HCT116 (cell line): ENCODE measurements at regions not wholly inside any gene's neighbourhood (a gene's known extent, or its start where the extent isn't known, plus 50 kb on each side); places are given as distances from the start of the nearest gene placed in this dataset.

Experiments used
- ATAC-seq: fragments of 200-7000 bp; cut with Tn5 transposase; 2 replicates; pipeline ENCODE4 v1.9.1; 2020; ENCODE audit warnings: mild to moderate bottlenecking, moderate library complexity
- BruUV-seq: library from RNA; stranded (reverse); fragments of 400-500 nt; replicated peaks from 2 replicates; lab custom pipeline; 2021; lab: Mats Ljungman, UMichigan
- CTCF ChIA-PET: fragments of 300-600 bp; sonication (Branson Sonifier 250); formaldehyde crosslinking; loops from one replicate; lab custom pipeline; 2021; ENCODE audit warnings: antibody characterized with exemption; lab: Charles Lee
- POLR2A ChIA-PET: fragments of 300-600, 350-600 bp; sonication (Branson Sonifier 250); formaldehyde crosslinking; loops from one replicate; lab custom pipeline; 2021; ENCODE audit warnings: antibody characterized with exemption; lab: Charles Lee
- RAD21 ChIA-PET, 2 experiments: fragments of 300-600 bp; sonication (Branson Sonifier 250); formaldehyde crosslinking; loops; one replicate each; lab custom pipeline; 2023; ENCODE audit warnings: low total read pairs in 2 of 2; ENCODE audit not compliant: uncharacterized antibody in 2 of 2, unreplicated experiment in 2 of 2, low non-redundant PET in 1 of 2; lab: Charles Lee
- DNase-seq: peaks from one replicate; pipeline ENCODE4 v3.0.0-alpha.2; 2010; ENCODE audit warnings: low read depth, low spot score
- H2AFZ ChIP-seq: fragments of 200-600 bp; shearing (Covaris generic), sonication (generic); 2 replicates; pipeline ENCODE4 v1.6.1; 2017; ENCODE audit warnings: low read depth, mixed run types, mixed read lengths, antibody characterized with exemption, low read length; ENCODE audit not compliant: poor library complexity, severe bottlenecking
- H3K27ac ChIP-seq: 2 replicates; pipeline ENCODE4 v1.5.1; 2012; ENCODE audit warnings: low read depth, low read length
- H3K27me3 ChIP-seq: fragments of 200-600 bp; sonication (generic); 2 replicates; pipeline ENCODE4 v1.6.1; 2016; ENCODE audit warnings: mixed run types, low read length, mixed read lengths; ENCODE audit not compliant: insufficient read depth
- H3K36me3 ChIP-seq, 2 experiments: fragments of 200-500 bp in 1 of 2; fragments of 200-600 bp in 1 of 2; sonication (Bioruptor generic) in 1 of 2; sonication (generic) in 1 of 2; 2 replicates each; pipeline versions ENCODE4 v1.5.1 to v1.6.1; 2014 to 2016; ENCODE audit warnings: low read length in 2 of 2, inconsistent platforms in 1 of 2, mixed read lengths in 1 of 2, mixed run types in 1 of 2; ENCODE audit not compliant: insufficient read depth in 2 of 2, control insufficient read depth in 1 of 2
- H3K4me1 ChIP-seq, 2 experiments: fragments of 200-600 bp in 1 of 2; sonication (generic) in 1 of 2; 2 replicates each; pipeline versions ENCODE4 v1.5.1 to v1.6.1; 2012 to 2017; ENCODE audit warnings: low read length in 2 of 2, inconsistent platforms in 1 of 2, mild to moderate bottlenecking in 1 of 2, mixed read lengths in 1 of 2, mixed run types in 1 of 2, moderate library complexity in 1 of 2; ENCODE audit not compliant: insufficient read depth in 2 of 2, control insufficient read depth in 1 of 2
- H3K4me2 ChIP-seq: fragments of 200-600 bp; sonication (generic); 2 replicates; pipeline ENCODE4 v1.6.1; 2017; ENCODE audit warnings: mixed run types, low read length, mixed read lengths
- H3K4me3 ChIP-seq, 2 experiments: fragments of 200-600 bp in 1 of 2; sonication (generic) in 1 of 2; replicated peaks in 1 of 2; 2 replicates each; pipeline ENCODE4 v1.5.1; 2011 to 2016; ENCODE audit warnings: low read length in 2 of 2, control low read depth in 1 of 2, low read depth in 1 of 2, mild to moderate bottlenecking in 1 of 2, mixed read lengths in 1 of 2, mixed run types in 1 of 2
- H3K79me2 ChIP-seq: fragments of 200-600 bp; sonication (generic); 2 replicates; pipeline ENCODE4 v1.6.1; 2017; ENCODE audit warnings: mild to moderate bottlenecking, mixed run types, low read length, moderate library complexity, mixed read lengths; ENCODE audit not compliant: insufficient read depth
- H3K9ac ChIP-seq: fragments of 200-600 bp; sonication (generic); 2 replicates; pipeline ENCODE4 v1.6.1; 2016; ENCODE audit warnings: low read length, mixed read lengths
- H3K9me2 ChIP-seq: fragments of 200-600 bp; sonication (generic), shearing (Covaris generic); 2 replicates; pipeline ENCODE4 v1.6.1; 2017; ENCODE audit warnings: mixed run types, mild to moderate bottlenecking, moderate library complexity; ENCODE audit not compliant: insufficient read depth
- H3K9me3 ChIP-seq, 2 experiments: fragments of 200-500 bp in 1 of 2; fragments of 200-600 bp in 1 of 2; sonication (Bioruptor generic) in 1 of 2; sonication (generic) in 1 of 2; 2 replicates each; pipeline ENCODE4 v1.6.1; 2014 to 2017; ENCODE audit warnings: low read length in 2 of 2, mixed read lengths in 2 of 2, inconsistent platforms in 1 of 2, low read depth in 1 of 2, mild to moderate bottlenecking in 1 of 2, mixed run types in 1 of 2, moderate library complexity in 1 of 2; ENCODE audit not compliant: control insufficient read depth in 1 of 2, insufficient read depth in 1 of 2
- H4K20me1 ChIP-seq: fragments of 200-600 bp; sonication (generic), shearing (Covaris generic); 2 replicates; pipeline ENCODE4 v1.6.1; 2017; ENCODE audit warnings: mixed run types, mild to moderate bottlenecking, moderate library complexity; ENCODE audit not compliant: insufficient read depth
- CBX3 ChIP-seq: IDR thresholded peaks from 2 replicates; pipeline ENCODE4 v1.6.1; 2012; ENCODE audit warnings: low read depth
- CTCF ChIP-seq, 3 experiments: fragments of 200-600 bp in 1 of 3; sonication (generic) in 1 of 3; IDR thresholded peaks in 2 of 3; conservative IDR thresholded peaks in 1 of 3; 2 replicates each; pipeline ENCODE4 v1.5.1; 2012 to 2017; ENCODE audit warnings: low read depth in 2 of 3, low read length in 2 of 3, antibody characterized with exemption in 1 of 3, borderline replicate concordance in 1 of 3, control low read depth in 1 of 3, mild to moderate bottlenecking in 1 of 3, mixed read lengths in 1 of 3, mixed run types in 1 of 3, moderate library complexity in 1 of 3; ENCODE audit not compliant: insufficient read depth in 1 of 3
- ELF1 ChIP-seq: IDR thresholded peaks from 2 replicates; pipeline ENCODE4 v1.6.1; 2012; ENCODE audit warnings: low read depth, borderline replicate concordance
- EZH2 ChIP-seq: fragments of 200-600 bp; sonication (generic); IDR thresholded peaks from 2 replicates; pipeline ENCODE4 v1.6.1; 2017; ENCODE audit warnings: antibody characterized with exemption, mixed run types
- EZH2phosphoT487 ChIP-seq: fragments of 200-600 bp; IDR thresholded peaks from 2 replicates; pipeline ENCODE4 v1.6.1; 2018; ENCODE audit warnings: antibody characterized with exemption, borderline replicate concordance
- MAX ChIP-seq: IDR thresholded peaks from 2 replicates; pipeline ENCODE4 v1.6.1; 2012
- POLR2AphosphoS5 ChIP-seq: IDR thresholded peaks from 2 replicates; pipeline ENCODE4 v1.6.1; 2011; ENCODE audit warnings: mild to moderate bottlenecking, low read depth, low read length, moderate library complexity
- SIN3A ChIP-seq: IDR thresholded peaks from 2 replicates; pipeline ENCODE4 v1.6.1; 2012; ENCODE audit warnings: low read depth
- SP1 ChIP-seq: IDR thresholded peaks from 2 replicates; pipeline ENCODE4 v1.6.1; 2012; ENCODE audit warnings: low read depth
- TCF7L2 ChIP-seq: IDR thresholded peaks from 2 replicates; pipeline ENCODE4 v1.7.0; 2011; ENCODE audit warnings: borderline replicate concordance, inconsistent platforms; ENCODE audit not compliant: insufficient read depth, insufficient read length; ENCODE audit errors: extremely low read depth
- YY1 ChIP-seq: IDR thresholded peaks from 2 replicates; pipeline ENCODE4 v1.6.1; 2011; ENCODE audit warnings: low read length, low read depth, moderate library complexity, mild to moderate bottlenecking; ENCODE audit not compliant: insufficient replicate concordance; ENCODE audit errors: extremely low read depth
- ZBTB33 ChIP-seq: IDR thresholded peaks from 2 replicates; pipeline ENCODE4 v1.6.1; 2011; ENCODE audit warnings: mild to moderate bottlenecking, low read length, moderate library complexity; ENCODE audit not compliant: insufficient replicate concordance; ENCODE audit errors: extremely low read depth
- ZFX ChIP-seq: fragments of 450-650 bp; IDR thresholded peaks from 2 replicates; pipeline ENCODE4 v1.6.1; 2017
- intact Hi-C: fragments of 100-400 bp; cut with micrococcal nuclease; formaldehyde crosslinking; loops from 2 replicates; pipeline ENCODE4 v1.10.0; 2022

GRCh38 chr16:63776437-63776836, 1345.4 kb downstream of the CDH11 start:
- no peak overlapping the region for H3K4me2 ChIP-seq
- H3K79me2 ChIP-seq = no peaks in the 10 kb centered on the region
- no TSS peak for BruUV-seq
- H3K4me1 ChIP-seq = no peaks in the 10 kb centered on the region
- intact Hi-C loops = no loop called here
- no peak overlapping the region for H2AFZ ChIP-seq
- CTCF ChIA-PET = no interaction called here
- H3K27ac ChIP-seq = no peak overlapping the region
- ATAC-seq = no peak
- no peaks in the 10 kb centered on the region for H3K27me3 ChIP-seq
- TF ChIP-seq CBX3 (no peak), SIN3A (no peak), SP1 (no peak)
- TF ChIP-seq, all 23 proteins: peak for 0
- Histone ChIP-seq H3K4me3 (no peak overlapping the region), H3K9me3 (peaks cover 0 to 25% of the 10 kb centered on the region in 2 experiments; a peak in 2 of 4 replicates), H3K9me2 (no peaks in the 10 kb centered on the region), H3K9ac (no peak overlapping the region), H3K36me3 (no peaks in the 10 kb centered on the region), H4K20me1 (no peaks in the 10 kb centered on the region)
- no peak for DNase-seq
- ChIA-PET RAD21 (no interaction called here), POLR2A (no interaction called here)

- RAD21 ChIA-PET = no interaction called here
- Histone ChIP-seq H3K79me2 (no peaks in the 10 kb centered on the region), H3K4me1 (no peaks in the 10 kb centered on the region), H3K9me2 (no peaks in the 10 kb centered on the region), H2AFZ (no peak overlapping the region), H3K9me3 (peaks cover 0 to 25% of the 10 kb centered on the region in 2 experiments; a peak in 2 of 4 replicates), H3K4me2 (no peak overlapping the region), H4K20me1 (no peaks in the 10 kb centered on the region), H3K4me3 (no peak overlapping the region), H3K9ac (no peak overlapping the region), H3K27ac (no peak overlapping the region), H3K36me3 (no peaks in the 10 kb centered on the region), H3K27me3 (no peaks in the 10 kb centered on the region)
- DNase-seq = no peak
- no TSS peak for BruUV-seq
- POLR2A ChIA-PET = no interaction called here
- intact Hi-C loops = no loop called here
- ATAC-seq = no peak
- CTCF ChIA-PET = no interaction called here
- TF ChIP-seq CTCF (IDR thresholded peaks at IDR 0.05 in 2 of 3, conservative IDR thresholded peaks at IDR 0.05 in 1 of 3; ENCODE audit: borderline replicate concordance in 1 of 3, insufficient read depth in 1 of 3, low read depth in 2 of 3, low read length in 2 of 3) (no peak), EZH2 (no peak), MAX (no peak), POLR2AphosphoS5 (no peak), ZBTB33 (no peak), ZFX (no peak), YY1 (no peak), TCF7L2 (no peak), CBX3 (no peak), EZH2phosphoT487 (no peak), ELF1 (no peak)
Measured at GRCh38 chr16:63776034-63776433, 1345.8 kb downstream of the CDH11 start.
